GM18868 (cell line): ENCODE measurements at regions not wholly inside any gene's neighbourhood (a gene's known extent, or its start where the extent isn't known, plus 50 kb on each side); places are given as distances from the start of the nearest gene placed in this dataset.
"Not testable (repeated sequence)": the region's sequence is repeated elsewhere in the genome, so short reads cannot be mapped to it uniquely, and the experiment has no call there.

Source experiments
- ATAC-seq: cut with Tn5 transposase; IDR thresholded peaks from one replicate; pipeline ENCODE4 v1.9.1; 2021; ENCODE audit warnings: mild to moderate bottlenecking, moderate library complexity; ENCODE audit not compliant: unreplicated experiment

GRCh38 chr1:14177866-14178265 is 420.6 kb upstream of the KAZN start:
- not testable (repeated sequence) for ATAC-seq

- ATAC-seq, result no peak
These were observed 417.7 kb upstream of the KAZN start for GRCh38 chr1:14180738-14181137.

DNA sequence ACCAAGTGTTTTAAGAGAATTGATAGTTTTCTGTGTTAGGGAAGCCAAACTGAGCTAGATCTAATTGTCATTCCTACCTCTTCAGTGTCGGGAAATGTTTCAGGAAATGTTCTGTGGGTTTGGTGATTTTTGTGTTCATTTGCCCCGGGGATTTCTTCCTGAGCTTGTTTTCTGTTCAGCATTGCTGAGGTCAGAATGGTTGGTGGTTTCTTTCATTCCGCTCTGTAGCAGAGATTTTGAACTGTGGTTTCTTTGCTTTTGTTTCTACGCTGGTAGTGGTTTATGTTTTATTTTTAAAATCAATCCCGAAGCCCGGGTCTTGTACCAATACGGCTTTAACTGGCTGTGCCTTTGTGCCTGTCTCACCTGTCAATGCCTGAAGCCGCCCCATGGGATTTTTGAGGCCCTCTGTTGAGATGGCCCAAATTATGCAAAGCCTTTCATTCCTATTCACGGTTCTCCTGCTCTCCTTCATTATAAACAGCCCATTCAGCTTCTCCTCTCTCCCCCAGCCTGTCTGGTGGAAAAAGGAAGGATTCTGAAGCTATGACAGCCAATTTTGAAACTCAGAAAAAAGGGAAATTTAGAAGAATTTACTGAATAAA is 417.2 kb upstream of the KAZN start:
- no peak for ATAC-seq

GRCh38 chr1:14182856-14183255 is 415.6 kb upstream of the KAZN start:
- no peak for ATAC-seq

GRCh38 chr1:14183329-14183728 is 415.2 kb upstream of the KAZN start:
- ATAC-seq, result no peak

DNA sequence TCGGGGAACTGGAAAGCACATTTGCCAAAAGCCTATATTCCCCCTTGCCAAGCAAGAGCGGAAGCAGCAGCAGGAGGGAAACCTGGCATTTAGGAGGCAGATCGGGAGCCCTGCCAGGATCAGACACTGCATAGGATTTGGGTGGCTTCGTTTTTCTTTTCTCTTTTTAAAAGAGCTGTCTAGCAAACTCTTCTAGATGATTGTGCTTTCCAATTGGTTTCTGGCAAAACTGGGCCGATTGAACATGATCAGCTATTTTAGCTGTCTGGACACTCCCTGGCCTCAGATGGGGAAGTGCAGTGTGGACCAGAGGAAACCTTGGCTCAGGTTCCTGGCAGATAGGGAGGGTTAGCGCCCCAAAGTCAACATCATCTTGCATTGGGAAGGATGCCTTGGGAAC is 414.0 kb upstream of the KAZN start:
- ATAC-seq, result no peak

DNA sequence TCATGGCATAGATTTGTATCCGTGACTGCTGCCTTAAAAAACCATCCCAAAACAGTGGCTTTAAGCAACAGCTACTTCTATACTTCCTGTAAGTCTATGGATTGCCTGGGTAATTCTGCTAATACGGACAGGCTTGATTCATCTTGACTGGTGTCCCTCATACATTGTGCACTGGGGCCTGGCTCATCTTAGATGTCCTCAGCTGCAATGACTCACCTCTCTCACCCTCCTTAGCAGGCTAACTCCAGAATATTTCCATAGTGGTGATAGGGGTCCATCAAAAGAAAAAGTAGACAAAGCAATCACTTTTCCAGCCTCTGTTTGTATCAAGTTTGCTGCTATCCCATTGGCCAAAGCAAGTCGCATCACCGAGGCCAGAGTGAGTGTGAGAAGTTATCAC is 409.1 kb upstream of the KAZN start:
- no peak for ATAC-seq

DNA sequence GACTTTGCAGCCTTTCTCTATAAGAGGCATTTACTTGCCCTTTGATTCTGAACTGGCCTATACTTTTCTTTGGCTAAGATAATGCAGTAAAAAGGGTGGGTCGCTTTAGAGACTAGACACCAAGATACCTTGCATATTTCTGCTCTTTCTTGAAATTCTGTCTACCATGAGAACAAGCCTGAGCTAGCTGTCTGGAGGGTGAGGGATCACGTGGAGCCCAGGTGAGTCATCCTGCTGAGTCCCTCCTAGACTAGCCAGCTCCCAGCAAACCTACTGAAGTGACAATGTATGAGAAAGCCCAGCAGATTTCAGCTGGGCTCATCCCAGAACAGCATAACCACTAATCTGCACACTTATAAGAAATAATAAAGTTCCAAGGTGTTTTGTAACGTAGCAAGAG is 408.0 kb upstream of the KAZN start:
- no peak for ATAC-seq

DNA sequence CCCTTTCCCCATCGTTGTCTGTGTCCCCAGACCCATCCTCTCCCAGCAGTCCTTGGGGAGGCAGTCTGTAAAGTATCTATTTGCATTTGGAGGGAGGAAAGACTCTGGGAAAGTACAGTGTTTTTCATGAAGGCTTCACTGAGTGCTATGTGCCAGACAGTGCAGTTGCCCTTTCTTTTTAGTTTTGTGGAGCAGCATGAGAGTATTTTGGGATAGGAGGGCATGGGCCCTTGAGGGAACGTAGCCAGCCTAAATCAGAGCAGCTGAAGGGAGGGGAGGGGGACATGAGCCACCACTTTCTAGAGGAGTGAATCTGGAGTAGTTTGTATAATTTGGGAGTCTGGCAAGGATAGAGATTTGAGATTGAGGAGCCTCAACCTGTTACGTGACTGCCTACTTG is 404.0 kb upstream of the KAZN start:
- ATAC-seq, result no peak

DNA sequence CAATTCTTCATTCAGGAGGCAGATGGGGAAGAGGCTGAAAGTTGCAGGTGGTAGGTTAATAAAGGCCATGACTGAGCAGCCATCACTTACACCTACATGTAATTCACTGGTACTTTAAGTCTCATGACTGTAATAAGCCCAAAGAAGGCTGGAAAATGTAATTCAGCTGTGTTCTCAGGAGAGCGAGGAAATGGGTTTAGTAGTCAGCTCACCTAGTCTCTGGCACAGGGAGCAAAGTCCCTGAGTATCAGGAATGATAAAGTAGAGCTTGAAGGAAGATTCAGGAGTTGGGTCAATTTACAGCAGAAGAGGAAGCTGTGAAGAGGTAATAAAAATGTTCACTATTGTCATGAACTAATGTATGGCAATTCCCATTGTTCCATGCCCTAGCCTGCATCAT is 393.4 kb upstream of the KAZN start:
- ATAC-seq, result no peak

DNA sequence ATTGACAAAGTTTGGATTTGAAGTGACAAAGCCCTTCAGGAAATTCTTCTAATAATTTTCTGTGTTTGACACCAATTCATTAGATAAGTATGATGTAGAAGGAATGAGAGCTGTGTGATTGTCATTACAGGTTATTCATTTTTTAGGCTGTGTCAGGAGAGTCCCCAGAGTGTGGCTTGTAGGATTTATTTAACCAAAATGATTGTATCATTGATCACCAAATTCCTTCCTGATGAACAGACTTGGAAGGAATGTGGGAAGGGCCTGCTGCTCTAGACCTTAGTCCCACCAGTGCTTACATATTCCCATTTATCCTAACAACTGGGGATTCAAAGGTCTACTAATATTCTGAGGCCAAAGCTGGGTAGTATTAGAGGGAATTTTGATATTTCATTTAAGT is 383.3 kb upstream of the KAZN start:
- no peak for ATAC-seq

DNA sequence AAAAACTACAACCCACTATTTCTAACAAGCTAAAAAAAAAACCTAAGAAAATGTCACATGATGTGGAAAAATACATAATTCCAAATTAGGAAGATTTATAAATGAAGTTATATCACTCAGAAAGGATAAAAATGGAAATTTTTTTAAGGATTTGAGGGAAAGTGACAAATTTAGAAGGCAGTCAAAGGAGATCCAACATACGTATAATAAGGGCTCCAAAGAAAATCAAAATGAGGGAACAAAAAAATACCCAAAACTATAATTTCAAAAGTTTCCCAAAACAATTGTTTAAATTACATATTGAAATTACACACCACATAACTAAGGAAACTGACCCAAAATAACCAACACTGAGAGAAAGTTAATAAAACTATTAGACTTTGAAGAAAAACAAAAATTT is 381.1 kb upstream of the KAZN start:
- no peak for ATAC-seq

GRCh38 chr1:14220324-14220723 is 378.2 kb upstream of the KAZN start:
- ATAC-seq, result no peak

- ATAC-seq, result no peak
These were observed 377.7 kb upstream of the KAZN start for GRCh38 chr1:14220811-14221210.

GRCh38 chr1:14222086-14222485 is 376.4 kb upstream of the KAZN start:
- ATAC-seq, result no peak

- no peak for ATAC-seq
These were observed 369.8 kb upstream of the KAZN start for GRCh38 chr1:14228677-14229076.

GRCh38 chr1:14233510-14233909 is 365.0 kb upstream of the KAZN start:
- no peak for ATAC-seq

DNA sequence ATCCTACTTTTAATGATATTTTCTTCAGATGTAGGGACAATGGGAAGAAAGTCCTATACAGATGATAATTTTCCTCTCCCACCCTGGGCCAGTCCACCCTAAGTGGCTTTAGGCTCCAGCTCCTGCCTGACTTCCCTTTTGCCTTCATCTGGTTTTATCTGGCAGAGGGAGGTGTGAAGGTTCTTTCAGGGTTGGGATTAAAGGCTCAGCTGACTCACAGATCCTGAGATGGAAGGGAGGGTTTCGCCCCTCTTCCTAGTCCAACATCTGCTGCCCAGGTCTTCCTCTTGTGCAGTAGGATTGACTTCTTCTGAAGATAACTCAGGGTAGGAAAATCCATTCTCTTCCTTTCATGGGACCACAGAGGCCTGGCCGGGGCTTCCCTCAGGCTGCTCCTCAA is 362.4 kb upstream of the KAZN start:
- ATAC-seq, result no peak

- ATAC-seq, result no peak
These were observed 359.8 kb upstream of the KAZN start for GRCh38 chr1:14238472-14239307.

DNA sequence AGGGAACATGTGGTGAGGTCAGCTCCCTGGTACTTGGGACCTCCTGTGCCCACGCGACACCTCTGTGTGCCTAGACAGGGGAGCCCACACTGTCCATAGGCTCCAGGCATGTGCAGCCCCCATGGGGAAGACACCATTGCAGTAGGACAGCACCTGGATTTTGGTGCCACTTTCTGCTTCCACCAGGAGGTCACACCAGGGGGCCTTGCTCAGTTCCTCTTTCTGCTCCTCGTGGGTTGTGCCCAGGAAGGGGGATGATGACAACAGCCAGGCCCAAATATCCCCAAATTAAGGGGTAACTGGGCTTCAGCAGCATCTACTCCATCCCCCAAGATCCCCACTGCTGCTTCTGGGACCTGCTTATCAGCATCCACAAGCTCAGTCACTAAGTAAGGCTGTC is 358.2 kb upstream of the KAZN start:
- ATAC-seq, result no peak

DNA sequence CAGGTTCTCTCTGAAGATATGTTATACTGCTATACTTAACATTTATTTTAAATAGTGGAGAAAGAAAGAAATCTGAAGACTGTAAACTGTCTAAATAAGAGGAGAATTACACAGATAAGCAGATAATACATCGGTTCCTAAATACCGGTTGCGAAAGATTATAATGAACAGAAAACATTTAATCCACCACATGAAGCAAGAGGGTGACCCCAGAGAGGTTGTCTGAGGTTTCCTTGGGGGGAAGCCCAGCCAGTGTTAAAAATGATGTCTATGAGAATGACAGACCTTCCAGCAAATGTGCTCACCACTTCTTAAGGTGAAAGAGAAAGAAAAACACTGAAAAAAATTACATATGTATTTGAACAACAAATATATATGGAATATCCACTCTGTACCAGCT is 356.4 kb upstream of the KAZN start:
- ATAC-seq, result no peak

- no peak for ATAC-seq
These were observed 355.6 kb upstream of the KAZN start for GRCh38 chr1:14242870-14243269.

- no peak for ATAC-seq
These were observed 352.5 kb upstream of the KAZN start for GRCh38 chr1:14245954-14246353.
